ENCODE measurements at regions not wholly inside any gene's neighbourhood (a gene's known extent, or its start where the extent isn't known, plus 50 kb on each side); places are given as distances from the start of the nearest gene placed in this dataset.
A peak's percentile ranks its signal among the peaks of the same experiment; 100 is the strongest.
"Not testable (repeated sequence)": the region's sequence is repeated elsewhere in the genome, so short reads cannot be mapped to it uniquely, and the experiment has no call there.

DNA sequence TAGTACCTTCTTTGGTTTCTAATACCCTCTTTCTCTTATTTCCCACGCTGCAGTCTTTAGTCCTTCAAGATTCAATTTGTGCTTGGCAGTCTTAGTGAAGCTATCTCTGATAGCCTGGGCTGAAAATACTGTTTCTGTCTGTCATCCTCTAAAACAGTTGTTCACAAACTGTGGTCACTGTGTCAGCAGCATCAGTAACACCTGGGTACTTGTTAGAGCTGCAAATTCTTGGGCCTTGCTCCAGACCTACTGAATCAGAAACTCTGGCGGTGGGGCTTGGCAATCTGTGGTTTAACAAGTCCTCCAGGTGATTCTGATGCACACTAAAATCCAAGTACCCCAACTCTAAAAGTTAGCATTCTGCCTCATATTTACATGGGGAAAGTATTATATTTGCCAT, 217.5 kb upstream of the SEL1L start:
- DNase-seq (ENCODE audit: low spot score), result no peak

DNA sequence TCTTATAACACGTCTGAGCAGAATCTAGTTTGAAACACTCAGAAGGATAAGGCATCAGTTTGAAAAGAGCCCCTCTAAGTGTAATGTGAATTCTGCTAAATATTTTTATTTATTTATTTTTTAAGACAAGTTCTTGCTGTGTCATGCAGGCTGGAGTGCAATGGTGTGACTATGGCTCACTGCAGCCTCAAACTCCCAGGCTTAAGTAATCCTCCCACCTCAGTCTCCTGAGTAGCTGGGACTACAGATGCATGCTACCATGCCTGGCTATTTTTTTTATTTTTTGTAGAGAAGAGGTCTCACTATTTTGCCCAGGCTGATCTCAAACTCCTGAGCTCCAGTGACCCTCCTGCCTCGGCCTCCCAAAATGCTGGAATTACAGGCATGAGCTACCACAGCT, 225.9 kb upstream of the SEL1L start:
- no peak for DNase-seq (ENCODE audit: low spot score)

- no peak for DNase-seq (ENCODE audit: low spot score)
These were observed 232.1 kb upstream of the SEL1L start for GRCh38 chr14:81765651-81766275.

GRCh38 chr14:81766321-81766915, 232.8 kb upstream of the SEL1L start:
- DNase-seq (ENCODE audit: low spot score), result no peak

- no peak for DNase-seq (ENCODE audit: low spot score)
These were observed 233.8 kb upstream of the SEL1L start for GRCh38 chr14:81767266-81767995.

- no peak for DNase-seq (ENCODE audit: low spot score)
These were observed 238.1 kb upstream of the SEL1L start for GRCh38 chr14:81771651-81772275.

DNA sequence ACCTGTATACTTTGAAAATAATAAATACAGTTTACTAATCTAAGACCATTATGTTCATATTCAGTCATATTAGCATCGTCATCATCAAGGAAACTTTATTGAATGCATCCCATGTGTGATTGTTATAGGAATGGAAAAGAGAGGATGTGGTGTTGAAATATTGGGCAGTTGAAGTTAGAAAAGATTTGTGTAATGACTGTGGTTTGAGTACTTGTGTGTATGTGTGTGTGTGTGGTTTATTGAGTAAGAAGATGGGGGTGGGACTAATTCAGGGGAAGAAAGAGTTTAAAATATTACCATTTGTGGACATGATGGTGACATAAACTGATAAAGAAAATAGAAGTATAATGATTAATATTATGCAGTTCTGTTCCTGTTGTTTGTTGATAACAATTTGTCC, 238.7 kb upstream of the SEL1L start:
- DNase-seq (ENCODE audit: low spot score), result no peak

GRCh38 chr14:81776531-81776930, 242.9 kb upstream of the SEL1L start:
- DNase-seq (ENCODE audit: low spot score), result no peak

- not testable (repeated sequence) for DNase-seq (ENCODE audit: low spot score)
These were observed 248.1 kb upstream of the SEL1L start for GRCh38 chr14:81781798-81782197.

DNA sequence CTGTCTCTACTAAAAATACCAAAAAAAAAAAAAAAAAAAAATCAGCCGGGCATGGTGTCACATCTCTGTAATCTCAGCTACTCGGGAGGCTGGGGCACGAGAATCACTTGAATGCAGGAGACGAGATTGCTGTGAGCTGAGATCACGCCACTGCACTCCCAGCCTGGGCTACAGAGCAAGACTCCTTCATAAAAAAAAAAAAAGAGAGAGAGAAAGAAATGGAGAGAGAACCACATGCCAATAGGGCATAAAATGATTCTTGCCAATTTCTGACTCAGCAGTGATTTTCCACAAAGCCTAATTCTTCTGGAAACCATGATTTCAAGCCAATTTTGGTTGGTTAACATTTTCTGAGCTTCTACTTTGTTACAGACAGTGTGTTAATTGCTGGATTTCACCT, 250.4 kb upstream of the SEL1L start:
- peak; percentile 40 for DNase-seq (ENCODE audit: low spot score)

- DNase-seq (ENCODE audit: low spot score), result no peak
These were observed 263.7 kb upstream of the SEL1L start for GRCh38 chr14:81797315-81797714.

DNA sequence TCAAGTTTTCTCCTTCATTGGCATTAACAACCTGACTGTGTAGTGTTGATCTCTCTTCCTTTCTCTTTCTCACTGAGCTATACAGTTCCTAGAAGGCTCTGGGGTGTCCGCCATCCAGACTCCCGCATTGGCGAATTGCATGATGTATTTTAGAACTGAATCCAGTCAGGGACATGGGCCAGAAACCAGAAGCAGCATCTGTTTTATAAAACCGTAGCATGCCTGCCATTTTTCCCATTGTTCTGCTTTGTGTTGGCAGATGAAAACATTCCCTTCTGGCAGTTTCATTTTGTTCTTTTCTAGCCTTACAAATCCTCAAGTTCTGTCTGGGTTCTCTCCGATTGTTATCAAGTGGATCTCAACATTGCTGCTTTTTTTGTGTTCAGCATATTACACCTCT, 268.3 kb upstream of the SEL1L start:
- DNase-seq (ENCODE audit: low spot score), result no peak

- DNase-seq (ENCODE audit: low spot score), result no peak
These were observed 268.7 kb upstream of the SEL1L start for GRCh38 chr14:81802341-81802740.

DNA sequence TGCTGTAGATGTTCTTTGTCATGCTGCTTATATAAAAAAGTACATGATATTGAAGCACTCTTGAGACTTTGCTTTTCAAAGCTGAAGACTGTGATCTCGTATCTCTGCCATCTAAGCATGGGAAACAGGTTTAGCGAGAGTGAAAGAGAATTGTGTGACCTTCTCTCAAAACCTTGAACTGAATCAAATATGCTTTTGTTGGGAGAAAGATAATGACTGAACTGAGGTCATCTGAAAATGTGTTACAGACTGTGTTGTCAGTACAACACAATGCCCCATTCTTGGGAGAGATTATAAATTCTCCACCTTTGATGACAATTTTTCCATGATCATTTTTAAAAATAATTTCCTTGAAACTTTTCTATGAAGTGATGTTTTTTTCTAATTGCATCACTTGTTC, 272.1 kb upstream of the SEL1L start:
- DNase-seq (ENCODE audit: low spot score), result no peak

DNA sequence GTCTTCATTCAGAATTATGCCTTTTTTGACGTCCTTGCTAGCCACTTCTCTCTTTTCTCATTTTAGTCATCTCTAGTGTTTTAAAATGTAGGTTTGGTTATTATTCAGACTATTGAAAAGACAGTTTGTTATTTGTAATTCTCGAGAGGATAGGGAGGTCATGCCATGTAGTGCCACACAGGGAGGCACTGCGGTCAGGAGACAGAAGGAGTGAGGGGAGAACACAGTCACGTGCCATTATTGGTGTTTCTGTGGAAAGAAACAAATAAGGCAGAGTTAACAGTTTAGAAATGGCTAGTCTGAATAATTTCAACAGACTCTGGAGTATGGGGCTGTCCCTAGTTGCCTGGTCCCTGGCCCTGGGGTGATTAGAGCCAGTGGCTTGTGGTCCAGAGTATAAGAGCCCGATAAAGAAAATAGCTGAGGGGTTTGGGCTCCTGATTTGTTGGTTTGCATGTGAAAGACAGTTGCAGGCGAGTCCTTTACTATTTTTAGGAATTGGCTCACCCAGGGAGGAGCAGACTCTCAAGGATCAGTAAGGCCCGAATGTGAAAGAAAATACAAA, 278.1 kb upstream of the SEL1L start:
- no peak for DNase-seq (ENCODE audit: low spot score)

GRCh38 chr14:81818271-81818670, 284.6 kb upstream of the SEL1L start:
- DNase-seq (ENCODE audit: low spot score), result no peak

GRCh38 chr14:81819344-81819743, 285.7 kb upstream of the SEL1L start:
- no peak for DNase-seq (ENCODE audit: low spot score)

DNA sequence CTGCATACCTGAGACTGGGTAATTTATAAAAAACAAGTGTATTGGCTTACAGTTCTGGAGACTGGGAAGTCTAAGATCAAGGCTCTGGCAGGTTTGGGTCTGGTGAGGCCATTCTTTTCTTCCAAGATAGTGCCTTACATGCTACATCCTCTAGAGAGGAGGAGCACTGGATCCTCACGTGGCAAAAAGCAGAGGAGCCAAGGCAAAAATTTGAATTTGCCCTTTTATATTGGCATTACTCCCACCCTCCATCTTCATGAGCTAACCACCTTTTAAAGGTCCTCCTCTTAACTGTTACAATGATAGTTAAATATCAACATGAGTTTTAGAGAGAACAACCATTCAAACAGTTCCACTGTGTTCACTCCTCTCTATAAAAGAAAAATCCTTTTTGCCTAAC, 286.3 kb upstream of the SEL1L start:
- DNase-seq (ENCODE audit: low spot score), result no peak

- no peak for DNase-seq (ENCODE audit: low spot score)
These were observed 292.4 kb upstream of the SEL1L start for GRCh38 chr14:81826081-81826480.

- no peak for DNase-seq (ENCODE audit: low spot score)
These were observed 295.8 kb upstream of the SEL1L start for GRCh38 chr14:81829447-81829846.

DNA sequence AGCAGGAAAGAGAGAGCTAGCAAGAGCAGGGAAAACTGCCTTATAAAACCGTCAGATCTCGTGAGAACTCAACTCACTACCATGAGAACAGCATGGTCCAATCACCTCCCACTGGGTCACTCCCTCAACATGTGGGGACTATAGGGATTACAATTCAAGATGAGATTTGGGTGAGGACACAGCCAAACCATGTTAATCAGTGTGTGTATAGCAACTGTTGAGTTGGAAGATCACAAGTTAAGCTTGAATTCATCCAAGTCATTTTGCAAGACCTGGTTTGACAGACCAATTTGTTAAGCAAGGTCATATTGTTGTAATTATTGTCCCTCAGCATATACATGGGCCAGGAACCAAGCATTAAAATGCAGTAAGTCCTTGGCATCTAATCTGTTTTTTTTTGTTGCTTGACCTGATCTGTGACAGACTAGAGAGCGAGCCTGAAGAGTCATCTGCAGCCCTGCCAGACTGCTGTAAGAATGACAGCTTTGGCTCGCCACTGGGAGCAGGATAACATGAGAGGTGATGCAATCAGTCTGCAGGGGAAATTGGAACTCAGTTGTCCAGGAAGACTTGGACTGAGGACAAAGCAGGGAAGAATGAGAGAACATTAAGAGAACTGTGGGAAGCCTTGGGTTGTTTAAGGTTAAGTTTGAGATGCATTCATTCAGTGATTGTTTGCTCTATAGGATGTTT, 297.6 kb upstream of the SEL1L start:
- DNase-seq (ENCODE audit: low spot score), result peak; percentile 7

- peak; percentile 51 for DNase-seq (ENCODE audit: low spot score)
These were observed 300.7 kb upstream of the SEL1L start for GRCh38 chr14:81834308-81834707.
